Skeletal muscle satellite cell (primary cell): ENCODE measurements at regions not wholly inside any gene's neighbourhood (a gene's known extent, or its start where the extent isn't known, plus 50 kb on each side); places are given as distances from the start of the nearest gene placed in this dataset.
A peak's percentile ranks its signal among the peaks of the same experiment; 100 is the strongest.
"Not testable (repeated sequence)": the region's sequence is repeated elsewhere in the genome, so short reads cannot be mapped to it uniquely, and the experiment has no call there.

Experiments used
- H3K27me3 ChIP-seq: 2 replicates; pipeline ENCODE4 v1.7.0; 2013; ENCODE audit warnings: low read length; ENCODE audit not compliant: control insufficient read depth, insufficient read depth
- H3K36me3 ChIP-seq: 2 replicates; pipeline ENCODE4 v1.7.0; 2013; ENCODE audit warnings: mild to moderate bottlenecking, control low read depth, low read length; ENCODE audit not compliant: insufficient read depth
- H3K4me1 ChIP-seq: 2 replicates; pipeline ENCODE4 v1.7.0; 2013; ENCODE audit warnings: low read length; ENCODE audit not compliant: control insufficient read depth, insufficient read depth
- H3K4me2 ChIP-seq: 2 replicates; pipeline ENCODE4 v1.7.0; 2013; ENCODE audit warnings: mild to moderate bottlenecking, low read length
- H3K4me3 ChIP-seq: 2 replicates; pipeline ENCODE4 v1.7.0; 2013; ENCODE audit warnings: low read length
- H3K9ac ChIP-seq: 2 replicates; pipeline ENCODE4 v1.7.0; 2013; ENCODE audit warnings: mild to moderate bottlenecking, low read depth, low read length, moderate library complexity
- H3K9me3 ChIP-seq: replicated peaks from 2 replicates; pipeline ENCODE4 v1.7.0; 2013; ENCODE audit warnings: mild to moderate bottlenecking, control low read depth, low read length

DNA sequence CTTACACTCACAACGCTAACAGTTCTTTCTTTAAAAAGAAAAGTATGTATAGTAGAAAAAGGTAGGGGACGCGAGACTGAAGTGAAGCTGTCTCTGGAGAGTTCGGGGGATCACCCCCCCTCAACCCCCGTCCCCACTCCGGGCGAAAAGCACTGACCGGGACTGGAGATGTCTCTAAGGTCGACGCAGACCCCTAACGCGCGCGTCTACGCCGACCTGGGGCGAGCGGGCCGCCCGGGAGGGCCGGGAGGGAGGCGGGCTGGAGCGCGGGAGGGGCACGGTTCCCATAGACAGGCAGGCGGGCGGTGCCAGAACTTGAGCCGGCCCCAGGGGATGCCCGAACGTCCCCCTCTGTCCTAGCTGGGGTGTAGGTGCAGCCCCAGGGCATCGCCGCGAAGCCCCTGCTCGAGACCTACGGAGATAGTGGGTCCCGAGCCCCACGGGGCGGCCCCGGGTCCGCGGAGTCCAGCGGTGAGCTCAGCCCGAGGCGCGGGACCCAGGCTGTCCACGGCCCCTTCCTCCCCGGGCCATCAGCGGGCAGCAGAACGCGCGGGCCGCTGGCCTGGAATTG lies 82.2 kb downstream of the CHRNA1 start:
- H3K27me3 ChIP-seq: no peaks in the 10 kb centered on the region
- H3K36me3 ChIP-seq: peaks cover 8% of the 10 kb centered on the region
- peak overlapping the region; percentile 87 for H3K4me3 ChIP-seq
- H3K4me2 ChIP-seq: peak overlapping the region; percentile 98
- peak overlapping the region; percentile 91 for H3K9ac ChIP-seq
- H3K9me3 ChIP-seq: no peaks in the 10 kb centered on the region
- peaks cover 12% of the 10 kb centered on the region for H3K4me1 ChIP-seq

DNA sequence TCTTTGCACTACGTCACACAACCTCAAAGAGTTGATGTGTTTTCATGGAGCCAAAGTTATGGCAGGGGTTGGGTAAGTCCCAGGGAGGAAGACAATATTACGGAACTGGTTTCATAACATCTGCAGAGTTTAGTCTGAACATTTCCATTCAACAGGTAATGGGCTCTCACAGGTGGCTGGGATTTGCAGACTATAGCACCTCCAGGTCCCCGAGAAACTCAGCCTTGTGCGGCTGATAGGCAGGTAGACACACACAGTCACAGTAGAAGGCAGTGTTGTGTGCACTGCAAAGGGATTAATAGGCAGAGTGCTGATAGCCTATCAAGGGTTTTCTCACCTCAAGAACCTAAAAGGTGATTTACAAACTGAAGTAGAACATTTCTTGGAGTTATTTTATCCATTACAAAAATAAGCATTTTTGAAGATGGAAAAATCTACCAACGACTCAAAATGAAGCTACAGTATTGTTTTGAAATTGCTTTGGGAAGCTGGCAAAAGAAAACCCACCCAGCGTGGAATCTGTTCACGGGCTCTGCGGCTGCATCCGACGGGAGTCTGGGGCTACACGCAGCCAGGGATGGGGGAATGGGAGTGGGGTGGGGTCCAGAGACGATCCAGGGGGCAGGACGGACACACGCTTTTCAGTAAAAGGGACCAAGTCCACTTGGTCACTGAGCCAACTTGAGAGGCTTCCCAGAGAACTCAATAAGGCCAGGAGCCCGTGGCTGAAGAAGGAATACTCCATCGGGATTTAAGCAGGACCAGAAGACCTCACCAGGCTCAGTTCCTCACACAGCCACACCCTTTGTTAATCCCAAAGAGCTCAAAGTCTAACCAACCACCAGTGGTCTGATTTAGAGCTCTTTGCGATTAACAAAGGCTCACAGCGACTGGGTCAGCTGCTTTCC lies 82.9 kb downstream of the CHRNA1 start:
- Histone ChIP-seq H3K27me3 (no peaks in the 10 kb centered on the region), H3K9me3 (no peaks in the 10 kb centered on the region), H3K4me2 (peak overlapping the region; percentile 98), H3K4me1 (peaks cover 12% of the 10 kb centered on the region), H3K4me3 (peak overlapping the region; percentile 87), H3K36me3 (peaks cover 8% of the 10 kb centered on the region), H3K9ac (peak overlapping the region; percentile 91)

DNA sequence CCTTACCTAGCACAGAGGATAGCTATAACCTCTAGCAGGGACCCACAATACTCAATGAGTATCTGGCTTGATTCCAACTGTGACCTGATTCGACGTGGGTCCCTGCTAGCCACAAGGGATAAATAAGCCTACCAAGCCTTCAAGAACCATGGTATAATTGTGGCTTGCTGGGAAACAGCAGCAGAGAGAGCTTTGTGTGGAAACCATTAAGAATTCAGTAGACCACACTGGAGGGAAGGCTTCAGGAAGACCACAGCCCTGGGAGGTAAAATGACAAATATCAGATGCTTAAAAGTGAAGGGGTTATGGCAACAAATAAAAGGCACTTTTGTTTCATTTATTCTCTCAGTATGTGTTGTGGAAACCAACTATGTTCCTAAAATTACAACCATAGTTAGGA lies 82.6 kb upstream of the WIPF1 start:
- Histone ChIP-seq H3K4me3 (no peak overlapping the region), H3K9me3 (no peaks in the 10 kb centered on the region), H3K4me1 (peaks cover 12% of the 10 kb centered on the region), H3K4me2 (no peak overlapping the region), H3K27me3 (no peaks in the 10 kb centered on the region), H3K9ac (no peak overlapping the region), H3K36me3 (peaks cover 8% of the 10 kb centered on the region)

DNA sequence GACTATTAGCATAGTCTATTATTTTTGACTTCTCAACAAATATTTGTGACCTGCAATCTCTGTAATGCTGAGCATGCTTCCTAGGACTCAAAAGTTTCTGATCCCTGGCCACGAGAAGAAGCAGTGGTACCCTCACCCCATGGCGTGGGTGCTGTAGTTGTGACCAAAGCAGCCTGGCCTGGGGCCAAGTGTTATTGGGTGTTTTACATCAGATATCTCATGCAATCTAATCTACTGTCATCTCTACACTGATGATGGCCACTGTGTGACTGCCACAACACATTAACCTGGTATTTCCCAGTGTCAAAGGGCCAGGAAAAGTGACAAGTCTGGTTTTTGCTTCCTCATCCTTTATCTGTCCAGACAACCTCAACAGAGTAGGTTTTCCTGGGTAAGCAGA lies 80.8 kb upstream of the WIPF1 start:
- no peak overlapping the region for H3K4me2 ChIP-seq
- no peaks in the 10 kb centered on the region for H3K9me3 ChIP-seq
- peaks cover 12% of the 10 kb centered on the region for H3K4me1 ChIP-seq
- H3K36me3 ChIP-seq: peaks cover 9% of the 10 kb centered on the region
- H3K9ac ChIP-seq: no peak overlapping the region
- no peak overlapping the region for H3K4me3 ChIP-seq
- H3K27me3 ChIP-seq: no peaks in the 10 kb centered on the region

DNA sequence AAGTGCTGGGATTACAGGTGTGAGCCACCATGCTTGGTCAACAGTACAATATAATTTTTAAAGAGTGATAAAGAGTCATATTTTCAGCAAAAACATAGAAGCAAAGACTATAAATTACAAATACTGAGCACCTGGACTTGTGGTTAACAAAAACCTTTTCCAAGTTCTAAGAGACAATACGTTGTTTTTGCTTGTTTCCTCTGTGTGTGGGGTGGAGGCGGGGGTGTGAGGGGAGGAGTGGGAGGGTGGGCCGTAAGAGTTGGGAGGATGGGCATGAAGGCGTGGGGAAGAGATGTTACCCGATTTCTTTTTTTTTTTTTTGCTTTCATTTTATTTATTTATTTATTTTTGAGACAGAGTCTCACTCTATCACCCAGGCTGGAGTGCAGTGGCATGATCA lies 78.0 kb upstream of the WIPF1 start:
- no peaks in the 10 kb centered on the region for H3K27me3 ChIP-seq
- H3K9ac ChIP-seq: no peak overlapping the region
- no peaks in the 10 kb centered on the region for H3K9me3 ChIP-seq
- no peak overlapping the region for H3K4me3 ChIP-seq
- H3K4me1 ChIP-seq: no peaks in the 10 kb centered on the region
- H3K36me3 ChIP-seq: peaks cover 19% of the 10 kb centered on the region
- no peak overlapping the region for H3K4me2 ChIP-seq

DNA sequence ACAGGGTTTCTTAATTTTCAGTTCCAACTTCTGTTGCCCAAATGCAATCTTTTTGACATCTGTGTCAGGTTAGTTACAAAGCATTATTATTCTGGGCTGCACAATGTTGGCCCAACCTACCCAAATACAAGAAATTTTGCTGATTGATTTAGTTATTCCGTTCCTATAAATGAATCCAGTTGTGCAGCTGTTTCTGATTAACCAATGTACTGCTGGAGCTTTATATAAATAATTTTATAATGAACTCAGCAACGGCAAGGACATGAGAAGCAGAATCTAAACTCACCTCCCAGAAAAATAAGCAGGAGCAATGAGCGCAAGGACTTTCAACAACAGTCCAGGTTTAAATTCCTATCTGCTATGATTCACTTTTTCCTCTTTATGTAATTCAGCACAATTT lies 76.3 kb upstream of the WIPF1 start:
- no peak overlapping the region for H3K4me2 ChIP-seq
- H3K9me3 ChIP-seq: no peaks in the 10 kb centered on the region
- H3K36me3 ChIP-seq: peaks cover 14% of the 10 kb centered on the region
- no peak overlapping the region for H3K4me3 ChIP-seq
- no peak overlapping the region for H3K9ac ChIP-seq
- H3K4me1 ChIP-seq: no peaks in the 10 kb centered on the region
- H3K27me3 ChIP-seq: no peaks in the 10 kb centered on the region

DNA sequence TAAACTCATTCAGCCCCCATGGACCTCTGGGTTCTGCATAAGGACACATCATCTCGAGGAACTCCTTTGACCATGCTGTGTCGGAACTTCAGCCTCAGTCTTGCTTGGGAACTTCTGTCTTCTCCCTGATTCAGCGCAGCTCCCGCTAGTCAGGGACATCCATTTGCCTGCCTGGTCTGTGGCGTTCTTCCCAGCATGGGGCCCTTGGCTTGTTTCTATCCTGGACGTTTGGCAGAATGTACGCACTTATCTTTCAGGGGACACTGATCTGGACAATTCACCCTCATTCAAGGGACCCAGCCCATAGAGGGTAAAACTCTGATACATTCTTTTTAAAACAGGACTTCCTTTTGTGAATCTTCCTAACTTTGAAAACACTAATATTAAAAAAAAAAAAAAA lies 75.8 kb upstream of the WIPF1 start:
- Histone ChIP-seq H3K4me3 (no peak overlapping the region), H3K4me2 (no peak overlapping the region), H3K27me3 (no peaks in the 10 kb centered on the region), H3K4me1 (no peaks in the 10 kb centered on the region), H3K9ac (no peak overlapping the region), H3K9me3 (no peaks in the 10 kb centered on the region), H3K36me3 (peaks cover 12% of the 10 kb centered on the region)

DNA sequence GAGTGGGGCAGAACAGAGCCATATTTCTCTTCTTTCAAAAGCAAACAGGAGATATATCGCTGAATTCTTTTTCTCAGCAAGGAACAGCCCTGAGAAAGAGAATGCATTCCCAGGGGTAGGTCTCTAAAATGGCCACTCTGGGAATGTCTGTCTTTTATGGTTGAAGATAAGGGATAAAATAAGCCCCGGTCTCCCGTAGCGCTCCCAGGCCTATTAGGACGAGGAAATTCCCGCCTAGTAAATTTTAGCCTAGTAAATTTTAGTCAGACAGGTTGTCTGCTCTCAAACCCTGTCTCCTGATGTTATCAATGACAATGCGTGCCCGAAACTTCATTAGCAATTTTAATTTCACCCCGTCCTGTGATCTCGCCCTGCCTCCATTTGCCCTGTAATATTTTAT lies 73.9 kb upstream of the WIPF1 start:
- H3K4me3 ChIP-seq, H3K9me3 ChIP-seq, H3K4me2 ChIP-seq, H3K9ac ChIP-seq, H3K27me3 ChIP-seq: not testable (repeated sequence)
- peaks cover 11% of the 10 kb centered on the region for H3K4me1 ChIP-seq
- H3K36me3 ChIP-seq: peaks cover 11% of the 10 kb centered on the region

DNA sequence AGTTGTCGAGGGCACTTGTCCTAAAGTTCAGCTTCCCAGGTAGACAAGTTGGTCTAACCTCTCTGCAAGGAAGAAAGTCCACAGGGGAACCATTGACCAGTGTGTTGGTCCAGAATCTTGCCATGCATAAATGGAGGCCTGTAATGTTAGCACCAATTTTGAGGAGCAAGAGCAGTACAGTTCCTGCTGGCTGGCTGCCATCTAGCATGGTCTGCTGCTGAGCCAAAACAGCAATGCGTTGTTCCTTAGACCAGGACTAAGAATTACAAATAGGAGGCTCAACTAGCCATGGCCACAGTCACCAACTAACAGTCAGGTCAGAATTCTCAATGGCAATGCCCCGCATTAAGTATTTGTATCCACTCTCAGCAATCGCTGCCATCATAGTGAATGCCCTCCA lies 72.8 kb upstream of the WIPF1 start:
- no peak overlapping the region for H3K4me2 ChIP-seq
- peaks cover 11% of the 10 kb centered on the region for H3K36me3 ChIP-seq
- peaks cover 13% of the 10 kb centered on the region for H3K4me1 ChIP-seq
- no peak overlapping the region for H3K9ac ChIP-seq
- no peaks in the 10 kb centered on the region for H3K27me3 ChIP-seq
- H3K9me3 ChIP-seq: no peaks in the 10 kb centered on the region
- no peak overlapping the region for H3K4me3 ChIP-seq

DNA sequence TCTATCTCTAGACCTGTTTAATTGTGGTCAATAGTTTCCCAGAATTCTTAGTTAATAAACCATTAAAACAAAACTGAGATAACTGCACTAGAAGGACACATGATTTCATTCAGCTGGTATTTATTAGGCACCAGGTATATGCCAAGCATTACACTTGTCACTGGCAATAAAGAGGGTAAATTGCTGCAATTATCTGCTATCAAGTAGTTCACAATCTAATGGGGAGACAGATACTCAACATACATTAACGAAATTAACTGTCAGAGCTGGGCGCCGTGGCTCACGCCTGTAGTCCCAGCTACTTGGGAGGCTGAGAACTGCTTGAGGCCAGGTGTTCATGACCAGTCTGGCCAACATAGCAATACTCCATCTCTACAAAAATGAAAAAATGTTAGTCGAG lies 71.7 kb upstream of the WIPF1 start:
- Histone ChIP-seq H3K36me3 (peaks cover 11% of the 10 kb centered on the region), H3K4me2 (no peak overlapping the region), H3K27me3 (no peaks in the 10 kb centered on the region), H3K9ac (no peak overlapping the region), H3K4me3 (no peak overlapping the region), H3K9me3 (no peaks in the 10 kb centered on the region), H3K4me1 (peaks cover 16% of the 10 kb centered on the region)

DNA sequence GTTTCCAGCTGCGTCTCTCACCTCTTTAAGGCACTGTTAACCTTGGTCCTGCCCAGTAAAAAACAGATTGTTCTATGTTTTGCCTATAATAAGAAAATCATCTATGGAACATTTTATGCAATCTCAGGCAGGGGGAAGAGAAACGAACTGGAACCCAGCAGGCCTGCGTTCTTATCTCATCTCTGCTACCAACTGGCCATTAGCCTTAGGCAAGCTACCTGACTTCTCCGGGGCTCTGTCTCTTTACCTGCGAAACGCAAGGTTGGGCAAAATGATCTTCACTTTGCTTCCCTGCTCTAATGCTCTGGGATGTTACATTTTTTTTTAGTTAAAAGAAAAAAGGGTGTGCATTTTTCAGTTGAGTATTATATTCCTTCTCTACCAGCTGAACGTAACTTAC lies 70.5 kb upstream of the WIPF1 start:
- H3K9me3 ChIP-seq: no peaks in the 10 kb centered on the region
- H3K4me1 ChIP-seq: peaks cover 16% of the 10 kb centered on the region
- no peak overlapping the region for H3K4me3 ChIP-seq
- peaks cover 7% of the 10 kb centered on the region for H3K36me3 ChIP-seq
- H3K4me2 ChIP-seq: no peak overlapping the region
- no peak overlapping the region for H3K9ac ChIP-seq
- H3K27me3 ChIP-seq: no peaks in the 10 kb centered on the region
